Left lung (tissue), 4 donors: ENCODE measurements at regions not wholly inside any gene's neighbourhood (a gene's known extent, or its start where the extent isn't known, plus 50 kb on each side); places are given as distances from the start of the nearest gene placed in this dataset.
"Not testable (repeated sequence)": the region's sequence is repeated elsewhere in the genome, so short reads cannot be mapped to it uniquely, and the experiment has no call there.

Source experiments
- ATAC-seq: fragments of 200-7000 bp; cut with Tn5 transposase; one replicate; pipeline ENCODE4 v1.9.1; 2020; ENCODE audit warnings: moderate library complexity
- DNase-seq, 4 donors: peaks; one replicate each; pipeline ENCODE4 v3.0.0-alpha.2; 2013 to 2020
- H3K27ac ChIP-seq, 2 donors: fragments of 200-600 bp; sonication (generic) in 1 of 2; one replicate each; pipeline versions ENCODE4 v1.5.0 to v1.8.0; 2020 to 2021
- H3K27me3 ChIP-seq, 2 donors: fragments of 200-600 bp; sonication (generic) in 1 of 2; one replicate each; pipeline versions ENCODE4 v1.5.0 to v1.8.0; 2020 to 2021
- H3K36me3 ChIP-seq, 2 donors: fragments of 200-600 bp; sonication (generic) in 1 of 2; one replicate each; pipeline versions ENCODE4 v1.5.0 to v1.8.0; 2020 to 2021
- H3K4me1 ChIP-seq, 2 donors: fragments of 200-600 bp; one replicate each; pipeline ENCODE4 v1.8.0; 2021
- H3K4me3 ChIP-seq, 2 donors: fragments of 200-600 bp; sonication (generic) in 1 of 2; one replicate each; pipeline versions ENCODE4 v1.5.0 to v1.8.0; 2020 to 2021; ENCODE audit warnings: mild to moderate bottlenecking in 1 of 2
- H3K9me3 ChIP-seq, 2 donors: fragments of 200-600 bp; sonication (generic) in 1 of 2; one replicate each; pipeline versions ENCODE4 v1.5.0 to v1.8.0; 2020 to 2021
- intact Hi-C, 2 donors: fragments of 100-400 bp; cut with DNase I; formaldehyde crosslinking; loops; one replicate each; pipeline versions ENCODE4 v1.11.2 to v1.14.2; 2022
- TF ChIP-seq, protein P1 (sequence below), 2 donors: fragments of 200-600 bp; sonication (generic) in 1 of 2; IDR thresholded peaks; one replicate each; pipeline versions ENCODE4 v1.5.0 to v1.8.0; 2021; ENCODE audit warnings: antibody characterized with exemption in 2 of 2
- donor health status: DM: no; HTN: yes; CAD: no.
- donor health status: DM: no; HTN: no; CAD: no.

DNA sequence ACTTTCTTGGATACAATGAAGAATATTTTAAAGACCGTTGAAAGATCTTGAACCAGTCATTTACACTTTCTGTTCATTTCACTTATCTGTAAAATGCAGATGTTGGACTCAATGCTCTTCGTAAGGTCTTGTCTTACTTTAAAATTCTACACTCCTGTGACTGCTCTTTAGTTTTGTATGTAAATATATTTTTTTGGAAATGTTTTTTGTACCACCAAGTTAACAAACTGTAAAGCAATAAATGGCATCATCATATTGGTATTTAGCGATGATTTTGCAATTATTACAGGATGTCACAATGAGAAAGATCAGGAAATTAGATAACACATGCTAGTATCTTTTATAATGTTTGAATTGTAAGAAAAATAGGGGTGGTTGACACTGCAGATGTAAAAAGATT is 80.8 kb upstream of the GNAQ start:
- H3K27ac ChIP-seq: no peak overlapping the region
- TF ChIP-seq, protein P1, sequence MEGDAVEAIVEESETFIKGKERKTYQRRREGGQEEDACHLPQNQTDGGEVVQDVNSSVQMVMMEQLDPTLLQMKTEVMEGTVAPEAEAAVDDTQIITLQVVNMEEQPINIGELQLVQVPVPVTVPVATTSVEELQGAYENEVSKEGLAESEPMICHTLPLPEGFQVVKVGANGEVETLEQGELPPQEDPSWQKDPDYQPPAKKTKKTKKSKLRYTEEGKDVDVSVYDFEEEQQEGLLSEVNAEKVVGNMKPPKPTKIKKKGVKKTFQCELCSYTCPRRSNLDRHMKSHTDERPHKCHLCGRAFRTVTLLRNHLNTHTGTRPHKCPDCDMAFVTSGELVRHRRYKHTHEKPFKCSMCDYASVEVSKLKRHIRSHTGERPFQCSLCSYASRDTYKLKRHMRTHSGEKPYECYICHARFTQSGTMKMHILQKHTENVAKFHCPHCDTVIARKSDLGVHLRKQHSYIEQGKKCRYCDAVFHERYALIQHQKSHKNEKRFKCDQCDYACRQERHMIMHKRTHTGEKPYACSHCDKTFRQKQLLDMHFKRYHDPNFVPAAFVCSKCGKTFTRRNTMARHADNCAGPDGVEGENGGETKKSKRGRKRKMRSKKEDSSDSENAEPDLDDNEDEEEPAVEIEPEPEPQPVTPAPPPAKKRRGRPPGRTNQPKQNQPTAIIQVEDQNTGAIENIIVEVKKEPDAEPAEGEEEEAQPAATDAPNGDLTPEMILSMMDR (IDR thresholded peaks at IDR 0.05): no peak
- DNase-seq (no peak), ATAC-seq (no peak)
- H3K36me3 ChIP-seq: no peaks in the 10 kb centered on the region
- H3K4me1 ChIP-seq: peaks cover 0 to 4% of the 10 kb centered on the region in 2 donors
- H3K4me3 ChIP-seq: no peak overlapping the region
- no peaks in the 10 kb centered on the region for H3K27me3 ChIP-seq
- no peaks in the 10 kb centered on the region for H3K9me3 ChIP-seq
- intact Hi-C loops: no loop called here

- Histone ChIP-seq H3K27me3 (no peaks in the 10 kb centered on the region), H3K4me3 (no peak overlapping the region), H3K27ac (no peak overlapping the region), H3K36me3 (no peaks in the 10 kb centered on the region), H3K4me1 (peaks cover 0 to 7% of the 10 kb centered on the region in 2 donors), H3K9me3 (no peaks in the 10 kb centered on the region)
- DNase-seq (no peak), ATAC-seq (no peak)
- intact Hi-C loops: no loop called here
- TF ChIP-seq, protein P1 (IDR thresholded peaks at IDR 0.05): no peak
These were observed 80.4 kb upstream of the GNAQ start for GRCh38 chr9:78112004-78112403.

DNA sequence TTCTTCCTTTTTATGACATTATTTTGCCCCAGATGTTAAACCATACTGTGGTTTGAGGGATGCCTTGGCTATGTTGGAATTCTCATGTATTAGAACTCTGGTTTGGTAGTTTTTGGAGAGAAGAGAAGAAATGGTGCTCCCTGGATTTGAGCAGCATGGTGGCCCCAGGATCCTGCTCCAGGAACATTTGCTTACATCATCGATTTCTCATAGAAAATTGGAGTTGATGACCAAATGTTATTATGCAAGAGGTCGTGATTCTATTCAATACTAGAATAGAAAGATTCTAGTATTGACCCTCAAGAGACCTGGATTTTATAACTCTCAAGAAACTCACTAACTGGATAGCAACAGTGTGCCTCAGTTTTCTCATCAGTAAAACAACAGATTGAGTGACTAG is 77.5 kb upstream of the GNAQ start:
- Histone ChIP-seq H3K27ac (no peak overlapping the region), H3K4me3 (no peak overlapping the region), H3K27me3 (no peaks in the 10 kb centered on the region), H3K36me3 (no peaks in the 10 kb centered on the region), H3K4me1 (peaks cover 0 to 27% of the 10 kb centered on the region in 2 donors), H3K9me3 (no peaks in the 10 kb centered on the region)
- ATAC-seq (no peak), DNase-seq (no peak)
- TF ChIP-seq, protein P1 (IDR thresholded peaks at IDR 0.05): no peak
- intact Hi-C loops: no loop called here

GRCh38 chr9:78106586-78106985 is 75.0 kb upstream of the GNAQ start:
- ATAC-seq, intact Hi-C loops, H3K27me3 ChIP-seq, H3K9me3 ChIP-seq, H3K36me3 ChIP-seq, H3K4me3 ChIP-seq, DNase-seq: not testable (repeated sequence)
- peak overlapping the region in 1 of 2 donors; percentile 73 for H3K27ac ChIP-seq
- H3K4me1 ChIP-seq: peaks cover 0 to 41% of the 10 kb centered on the region in 2 donors

- H3K27ac ChIP-seq: peak overlapping the region in 1 of 2 donors; percentile 91
- TF ChIP-seq, protein P1 (IDR thresholded peaks at IDR 0.05): no peak
- intact Hi-C loops: no loop called here
- H3K4me3 ChIP-seq: no peak overlapping the region
- H3K4me1 ChIP-seq: peaks cover 0 to 41% of the 10 kb centered on the region in 2 donors
- DNase-seq (no peak), ATAC-seq (peak; percentile 52)
- no peaks in the 10 kb centered on the region for H3K36me3 ChIP-seq
- H3K9me3 ChIP-seq: peaks cover 0 to 6% of the 10 kb centered on the region in 2 donors
- no peaks in the 10 kb centered on the region for H3K27me3 ChIP-seq
These were observed 72.4 kb upstream of the GNAQ start for GRCh38 chr9:78103971-78104433.

DNA sequence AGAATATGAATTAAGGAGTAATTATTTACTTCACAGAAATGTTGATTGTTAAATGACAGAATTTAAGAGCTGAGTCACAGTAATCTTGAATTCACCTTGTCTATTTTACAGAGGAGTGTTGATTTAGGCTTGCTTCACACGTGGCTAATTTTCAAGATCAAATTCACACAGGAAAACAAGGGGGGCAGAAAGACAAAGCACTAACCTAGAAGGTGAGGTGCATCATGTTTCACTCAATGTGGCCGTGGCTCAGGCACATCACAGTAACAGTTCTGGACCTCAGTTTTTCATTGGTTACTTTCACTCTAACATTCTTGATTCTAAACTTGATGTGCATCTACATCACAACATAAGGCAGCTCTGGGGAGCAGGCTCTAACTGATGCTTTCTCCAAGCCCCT is 69.6 kb upstream of the GNAQ start:
- DNase-seq: no peak
- H3K36me3 ChIP-seq: no peaks in the 10 kb centered on the region
- TF ChIP-seq, protein P1 (IDR thresholded peaks at IDR 0.05): no peak
- H3K27me3 ChIP-seq: no peaks in the 10 kb centered on the region
- peaks cover 0 to 46% of the 10 kb centered on the region in 2 donors for H3K4me1 ChIP-seq
- H3K9me3 ChIP-seq: peaks cover 0 to 6% of the 10 kb centered on the region in 2 donors
- H3K4me3 ChIP-seq: no peak overlapping the region
- intact Hi-C loops: no loop called here
- H3K27ac ChIP-seq: no peak overlapping the region
- ATAC-seq: no peak
